H1 (cell line): ENCODE measurements at regions not wholly inside any gene's neighbourhood (a gene's known extent, or its start where the extent isn't known, plus 50 kb on each side); places are given as distances from the start of the nearest gene placed in this dataset.

Source experiments
- CTCF ChIA-PET: fragments of 300-600 bp; sonication (Branson Sonifier 250); formaldehyde crosslinking; loops from one replicate; lab custom pipeline; 2021; ENCODE audit not compliant: partially characterized antibody; lab: Charles Lee
- POLR2A ChIA-PET: fragments of 300-600 bp; sonication (Branson Sonifier 250); formaldehyde crosslinking; loops from one replicate; lab custom pipeline; 2021; ENCODE audit warnings: inconsistent platforms; ENCODE audit not compliant: partially characterized antibody; lab: Charles Lee
- DNase-seq, 2 experiments: peaks; one replicate each; pipeline versions ENCODE4 v3.0.0 to v3.0.0-alpha.2; 2010 to 2022; ENCODE audit warnings: low spot score in 2 of 2, low read depth in 1 of 2, mixed read lengths in 1 of 2
- FAIRE-seq: peaks from 2 replicates; lab custom pipeline; 2011; peaks lifted over from hg19 to GRCh38; lab: Jason Lieb, UNC
- H2AFZ ChIP-seq: 2 replicates; pipeline ENCODE4 v1.8.1; 2012; ENCODE audit warnings: low read length, inconsistent platforms
- H2AK5ac ChIP-seq: 2 replicates; pipeline ENCODE4 v1.6.1; 2013; ENCODE audit warnings: low read depth, low read length
- H2BK120ac ChIP-seq: replicated peaks from 2 replicates; pipeline ENCODE3; 2013; ENCODE audit warnings: low read depth, low read length, inconsistent platforms
- H2BK12ac ChIP-seq: 2 replicates; pipeline ENCODE4 v1.6.1; 2013; ENCODE audit warnings: low read depth, low read length
- H2BK15ac ChIP-seq: 2 replicates; pipeline ENCODE4 v1.6.1; 2013; ENCODE audit warnings: low read length
- H2BK20ac ChIP-seq: 2 replicates; pipeline ENCODE4 v1.6.1; 2013; ENCODE audit warnings: low read length
- H2BK5ac ChIP-seq: 2 replicates; pipeline ENCODE4 v1.6.1; 2013; ENCODE audit warnings: low read depth, low read length
- H3K14ac ChIP-seq: 2 replicates; pipeline ENCODE4 v1.6.1; 2013; ENCODE audit warnings: inconsistent platforms; ENCODE audit not compliant: insufficient read length
- H3K18ac ChIP-seq: 2 replicates; pipeline ENCODE4 v1.6.1; 2013; ENCODE audit warnings: low read length; ENCODE audit errors: extremely low read depth
- H3K23ac ChIP-seq: 2 replicates; pipeline ENCODE4 v1.6.1; 2013; ENCODE audit warnings: inconsistent platforms; ENCODE audit not compliant: insufficient read length
- H3K23me2 ChIP-seq: 2 replicates; pipeline ENCODE4 v1.6.1; 2013; ENCODE audit warnings: low read depth, low read length
- H3K27ac ChIP-seq: 2 replicates; pipeline ENCODE4 v1.6.1; 2011; ENCODE audit warnings: low read depth, low read length, inconsistent platforms
- H3K27me3 ChIP-seq, 4 experiments: replicated peaks in 1 of 4; 1 replicate in 1 of 4; 2 replicates in 3 of 4; pipeline versions ENCODE4 v1.6.1 to v1.8.1; 2011 to 2013; ENCODE audit warnings: low read length in 3 of 4, mild to moderate bottlenecking in 3 of 4, inconsistent platforms in 2 of 4, mixed read lengths in 2 of 4, moderate library complexity in 1 of 4; ENCODE audit not compliant: control insufficient read depth in 3 of 4, insufficient read depth in 3 of 4; ENCODE audit errors: extremely low read depth in 1 of 4
- H3K36me3 ChIP-seq, 4 experiments: 2 replicates each; pipeline versions ENCODE4 v1.6.1 to v1.8.1; 2011 to 2013; ENCODE audit warnings: mild to moderate bottlenecking in 4 of 4, low read length in 3 of 4, moderate library complexity in 2 of 4, control low read depth in 1 of 4, inconsistent platforms in 1 of 4; ENCODE audit not compliant: insufficient read depth in 4 of 4, control insufficient read depth in 2 of 4
- H3K4ac ChIP-seq: replicated peaks from 2 replicates; pipeline ENCODE3; 2013; ENCODE audit warnings: low read length, low read depth, mixed read lengths, inconsistent platforms; ENCODE audit not compliant: insufficient read length
- H3K4me1 ChIP-seq, 4 experiments: replicated peaks in 1 of 4; 1 replicate in 1 of 4; 2 replicates in 3 of 4; pipeline versions ENCODE4 v1.6.1 to v1.8.1; 2011 to 2013; ENCODE audit warnings: low read length in 3 of 4, inconsistent platforms in 2 of 4, mixed read lengths in 1 of 4; ENCODE audit not compliant: insufficient read depth in 4 of 4, control insufficient read depth in 3 of 4
- H3K4me2 ChIP-seq, 2 experiments: 2 replicates each; pipeline versions ENCODE4 v1.6.1 to v1.8.1; 2011 to 2013; ENCODE audit warnings: low read depth in 2 of 2, low read length in 2 of 2, control low read depth in 1 of 2, inconsistent platforms in 1 of 2, mild to moderate bottlenecking in 1 of 2; ENCODE audit not compliant: insufficient read depth in 1 of 2
- H3K4me3 ChIP-seq, 4 experiments: fragments of 200-600, 300-600 bp in 1 of 4; sonication (generic), shearing (Covaris generic), sonication (Bioruptor Twin) in 1 of 4; 2 replicates each; pipeline versions ENCODE4 v1.5.1 to v1.8.1; 2011 to 2016; ENCODE audit warnings: low read length in 4 of 4, low read depth in 3 of 4, control low read depth in 2 of 4, inconsistent platforms in 2 of 4, mild to moderate bottlenecking in 2 of 4, mixed read lengths in 1 of 4, moderate library complexity in 1 of 4; ENCODE audit not compliant: insufficient read depth in 2 of 4; ENCODE audit errors: extremely low read depth in 1 of 4
- H3K56ac ChIP-seq: replicated peaks from 2 replicates; pipeline ENCODE3; 2013; ENCODE audit warnings: low read depth, mild to moderate bottlenecking, mixed read lengths, low read length, inconsistent platforms; ENCODE audit not compliant: insufficient read length
- H3K79me1 ChIP-seq: 2 replicates; pipeline ENCODE4 v1.6.1; 2013; ENCODE audit warnings: low read depth, low read length, control low read depth
- H3K79me2 ChIP-seq, 2 experiments: 2 replicates each; pipeline versions ENCODE4 v1.6.1 to v1.8.1; 2012 to 2013; ENCODE audit warnings: low read length in 2 of 2, mild to moderate bottlenecking in 2 of 2, inconsistent platforms in 1 of 2; ENCODE audit not compliant: insufficient read depth in 2 of 2, control insufficient read depth in 1 of 2
- H3K9ac ChIP-seq, 4 experiments: replicated peaks in 1 of 4; 1 replicate in 1 of 4; 2 replicates in 3 of 4; pipeline versions ENCODE4 v1.6.1 to v1.8.1; 2011 to 2013; ENCODE audit warnings: low read depth in 3 of 4, low read length in 3 of 4, control low read depth in 2 of 4, mild to moderate bottlenecking in 2 of 4, moderate library complexity in 2 of 4, inconsistent platforms in 1 of 4; ENCODE audit errors: extremely low read depth in 1 of 4
- H3K9me3 ChIP-seq, 2 experiments: 2 replicates each; pipeline versions ENCODE4 v1.6.1 to v1.8.1; 2012 to 2013; ENCODE audit warnings: mild to moderate bottlenecking in 2 of 2, moderate library complexity in 2 of 2, control low read depth in 1 of 2, inconsistent platforms in 1 of 2, low read depth in 1 of 2, low read length in 1 of 2, mixed read lengths in 1 of 2; ENCODE audit not compliant: insufficient read depth in 2 of 2
- H4K20me1 ChIP-seq, 2 experiments: replicated peaks in 1 of 2; 2 replicates each; pipeline versions ENCODE3 to v1.8.1; 2011 to 2013; ENCODE audit warnings: inconsistent platforms in 2 of 2, low read length in 2 of 2, mild to moderate bottlenecking in 1 of 2; ENCODE audit not compliant: insufficient read depth in 2 of 2, control insufficient read depth in 1 of 2
- H4K5ac ChIP-seq: 2 replicates; pipeline ENCODE4 v1.6.1; 2013; ENCODE audit warnings: low read length, low read depth, mixed read lengths, inconsistent platforms; ENCODE audit not compliant: insufficient read length
- H4K8ac ChIP-seq: 2 replicates; pipeline ENCODE4 v1.8.0; 2013; ENCODE audit warnings: mild to moderate bottlenecking, moderate library complexity, low read length, inconsistent platforms; ENCODE audit not compliant: insufficient read depth; ENCODE audit errors: extremely low read depth
- H4K91ac ChIP-seq: replicated peaks from 2 replicates; pipeline ENCODE3; 2013; ENCODE audit warnings: low read length, mixed read lengths, inconsistent platforms; ENCODE audit not compliant: insufficient read length
- CHD1 ChIP-seq: IDR thresholded peaks from 2 replicates; pipeline ENCODE4 v1.6.1; 2012; ENCODE audit warnings: low read depth, low read length, improper control_type of control experiment
- EZH2 ChIP-seq: fragments of 200-600 bp; sonication (generic); IDR thresholded peaks from 2 replicates; pipeline ENCODE4 v1.7.1; 2012; ENCODE audit warnings: low read depth, mild to moderate bottlenecking, moderate library complexity, low read length, inconsistent platforms; ENCODE audit not compliant: severe bottlenecking
- FOSL1 ChIP-seq: IDR thresholded peaks from 2 replicates; pipeline ENCODE4 v1.6.1; 2011; ENCODE audit warnings: mild to moderate bottlenecking, low read depth, low read length, moderate library complexity; ENCODE audit not compliant: insufficient read depth
- HDAC2 ChIP-seq, 2 experiments: fragments of 300-600 bp in 1 of 2; sonication (generic) in 1 of 2; IDR thresholded peaks; 2 replicates each; pipeline ENCODE4 v1.6.1; 2011 to 2012; ENCODE audit warnings: low read depth in 2 of 2, low read length in 2 of 2, mild to moderate bottlenecking in 2 of 2, moderate library complexity in 2 of 2, borderline replicate concordance in 1 of 2, inconsistent platforms in 1 of 2
- KDM1A ChIP-seq: fragments of 200-600, 300-600 bp; sonication (generic); IDR thresholded peaks from 2 replicates; pipeline ENCODE4 v1.7.1; 2016; ENCODE audit warnings: mild to moderate bottlenecking, low read length, borderline replicate concordance
- KDM5A ChIP-seq: fragments of 200-600 bp; IDR thresholded peaks from 2 replicates; pipeline ENCODE4 v1.7.1; 2012; ENCODE audit warnings: mild to moderate bottlenecking, low read length, inconsistent platforms, mixed read lengths
- WGBS, 2 experiments: shearing (Covaris generic) in 1 of 2; methylation state at CpG; one replicate each; pipeline versions ENCODE4 v1.1.6 to v1.1.7; 2013 to 2015; ENCODE audit warnings: low lambda C conversion rate in 2 of 2, mixed read lengths in 2 of 2, inconsistent platforms in 1 of 2, low coverage in 1 of 2, missing lambda C conversion rate in 1 of 2; ENCODE audit not compliant: insufficient replicate concordance in 2 of 2, insufficient coverage in 1 of 2, insufficient read length in 1 of 2; ENCODE audit errors: extremely low coverage in 1 of 2, missing lambda C conversion rate in 1 of 2; 5-methylcytosine and 5-hydroxymethylcytosine counted together
- TF ChIP-seq, protein P1 (sequence below): IDR thresholded peaks from 2 replicates; pipeline ENCODE4 v1.6.1; 2012; ENCODE audit warnings: low read length, inconsistent platforms

- 87% methylated on average over 1 of the region's 1 CpG; no CpG with 5 or more reads in 1 of the 2 experiments for WGBS, 2 experiments
- Histone ChIP-seq H3K9ac (no peak overlapping the region), H2BK120ac (no peak overlapping the region), H2AFZ (no peak overlapping the region), H3K79me1 (no peaks in the 10 kb centered on the region), H2BK15ac (no peak overlapping the region), H3K23me2 (no peaks in the 10 kb centered on the region), H3K79me2 (no peaks in the 10 kb centered on the region), H2BK20ac (no peak overlapping the region), H4K8ac (no peak overlapping the region), H4K91ac (no peak overlapping the region), H3K4me1 (no peaks in the 10 kb centered on the region), H3K9me3 (no peaks in the 10 kb centered on the region), H3K27ac (no peak overlapping the region), H3K4me2 (no peak overlapping the region), H2AK5ac (no peak overlapping the region), H3K23ac (no peak overlapping the region), H4K20me1 (peaks cover 0 to 4% of the 10 kb centered on the region in 2 experiments), H3K18ac (no peak overlapping the region), H3K4me3 (no peak overlapping the region), H2BK5ac (no peak overlapping the region), H3K4ac (no peak overlapping the region), H4K5ac (no peak overlapping the region), H3K27me3 (no peaks in the 10 kb centered on the region), H3K14ac (no peak overlapping the region), H3K36me3 (no peaks in the 10 kb centered on the region), H3K56ac (no peak overlapping the region), H2BK12ac (no peak overlapping the region)
- CTCF ChIA-PET: interaction anchor here (1.3 kb wide), 1 partner anchor 259 kb away, joined by 3 read pairs; no protein-coding TSS in a partner anchor
- POLR2A ChIA-PET: no interaction called here
- DNase-seq (no peak), FAIRE-seq (no peak)
- TF ChIP-seq HDAC2 (IDR thresholded peaks at IDR 0.05; ENCODE audit: borderline replicate concordance in 1 of 2, low read depth in 2 of 2, low read length in 2 of 2): no peak
- no peak for TF ChIP-seq KDM1A
- TF ChIP-seq KDM5A: no peak
- TF ChIP-seq, protein P1, sequence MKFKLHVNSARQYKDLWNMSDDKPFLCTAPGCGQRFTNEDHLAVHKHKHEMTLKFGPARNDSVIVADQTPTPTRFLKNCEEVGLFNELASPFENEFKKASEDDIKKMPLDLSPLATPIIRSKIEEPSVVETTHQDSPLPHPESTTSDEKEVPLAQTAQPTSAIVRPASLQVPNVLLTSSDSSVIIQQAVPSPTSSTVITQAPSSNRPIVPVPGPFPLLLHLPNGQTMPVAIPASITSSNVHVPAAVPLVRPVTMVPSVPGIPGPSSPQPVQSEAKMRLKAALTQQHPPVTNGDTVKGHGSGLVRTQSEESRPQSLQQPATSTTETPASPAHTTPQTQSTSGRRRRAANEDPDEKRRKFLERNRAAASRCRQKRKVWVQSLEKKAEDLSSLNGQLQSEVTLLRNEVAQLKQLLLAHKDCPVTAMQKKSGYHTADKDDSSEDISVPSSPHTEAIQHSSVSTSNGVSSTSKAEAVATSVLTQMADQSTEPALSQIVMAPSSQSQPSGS: no peak
- TF ChIP-seq CHD1: no peak
- no peak for TF ChIP-seq EZH2
- no peak for TF ChIP-seq FOSL1
Measured at GRCh38 chr5:87886164-87886563, 382.5 kb downstream of the TMEM161B start.
